ENCODE measurements at regions not wholly inside any gene's neighbourhood (a gene's known extent, or its start where the extent isn't known, plus 50 kb on each side); places are given as distances from the start of the nearest gene placed in this dataset.
A peak's percentile ranks its signal among the peaks of the same experiment; 100 is the strongest.

GRCh38 chr6:108779536-108780275 is 68.5 kb upstream of the ARMC2 start:
- no peak for DNase-seq

- no peak for DNase-seq
These were observed 67.4 kb upstream of the ARMC2 start for GRCh38 chr6:108780784-108781183.

DNA sequence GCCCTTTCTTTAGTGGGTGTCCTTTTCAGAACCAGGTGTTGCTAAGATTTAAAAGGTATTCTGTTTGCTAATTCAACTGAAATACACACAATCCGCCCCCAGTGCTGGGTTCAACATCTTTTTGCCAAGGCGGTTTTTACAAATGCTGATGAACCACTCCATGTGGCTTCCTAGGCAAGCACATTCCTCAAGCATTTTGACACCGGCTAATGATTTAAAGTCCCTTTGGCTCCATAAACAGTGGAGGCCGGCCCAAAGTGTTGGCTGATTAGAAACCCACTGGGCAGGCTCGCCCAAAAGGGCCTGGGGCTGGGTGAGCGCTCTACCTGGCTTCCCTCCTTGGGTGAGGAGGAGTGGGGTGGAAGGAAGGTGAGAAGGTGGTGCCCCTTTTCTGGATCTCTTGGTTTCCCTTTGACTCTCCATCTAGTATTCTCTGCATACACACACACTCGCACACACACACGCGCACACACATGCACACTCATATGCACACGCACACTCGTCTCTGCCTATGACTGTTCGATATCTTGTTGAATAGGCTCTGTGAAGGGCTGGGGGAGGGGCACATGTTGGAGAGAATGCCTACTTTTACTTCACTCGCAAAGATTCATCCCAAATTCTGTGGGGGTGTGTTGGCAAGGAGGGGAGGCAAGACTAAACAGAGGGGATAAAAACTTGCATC is 66.7 kb upstream of the ARMC2 start:
- no peak for DNase-seq

DNA sequence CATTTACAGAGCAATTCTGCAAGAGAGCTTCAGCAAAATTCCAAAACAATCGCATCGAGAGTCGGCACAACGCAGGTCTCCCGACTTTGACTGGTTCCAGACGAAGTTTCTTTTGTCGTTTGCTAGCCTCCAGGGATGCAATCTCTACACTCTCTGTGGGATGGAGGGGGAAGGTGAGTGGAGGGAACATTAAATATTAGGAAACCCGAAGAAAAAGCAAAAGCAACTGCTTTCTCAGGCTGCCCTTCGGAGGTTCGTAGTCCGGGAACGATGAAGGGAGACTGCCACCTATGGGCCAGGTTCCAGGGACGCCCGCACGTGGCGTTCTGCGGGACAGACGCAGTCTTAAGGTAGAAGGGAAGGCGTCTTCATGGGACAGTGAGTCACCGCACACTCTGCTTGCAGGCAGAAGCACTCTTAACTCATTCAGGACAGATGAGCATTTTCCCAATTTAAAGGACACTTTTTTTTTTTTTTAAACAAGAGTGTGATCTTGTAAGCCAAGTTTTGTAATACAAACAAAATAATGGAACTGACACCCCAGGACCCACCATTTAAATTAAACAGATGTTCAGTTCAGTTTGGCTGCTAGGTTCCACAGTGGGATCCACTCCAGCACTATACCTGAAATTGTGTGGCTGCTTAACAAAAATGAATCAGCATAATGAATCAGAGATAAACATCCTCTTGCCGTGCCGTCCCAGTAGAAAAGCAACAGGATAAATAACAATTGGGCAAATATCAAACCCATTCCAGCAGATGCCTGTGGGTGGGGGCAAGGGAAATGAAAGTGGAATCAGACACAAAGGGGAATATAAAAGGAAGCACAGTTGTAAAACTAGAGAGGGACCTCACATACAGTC is 65.8 kb upstream of the ARMC2 start:
- DNase-seq = peak; percentile 32

DNA sequence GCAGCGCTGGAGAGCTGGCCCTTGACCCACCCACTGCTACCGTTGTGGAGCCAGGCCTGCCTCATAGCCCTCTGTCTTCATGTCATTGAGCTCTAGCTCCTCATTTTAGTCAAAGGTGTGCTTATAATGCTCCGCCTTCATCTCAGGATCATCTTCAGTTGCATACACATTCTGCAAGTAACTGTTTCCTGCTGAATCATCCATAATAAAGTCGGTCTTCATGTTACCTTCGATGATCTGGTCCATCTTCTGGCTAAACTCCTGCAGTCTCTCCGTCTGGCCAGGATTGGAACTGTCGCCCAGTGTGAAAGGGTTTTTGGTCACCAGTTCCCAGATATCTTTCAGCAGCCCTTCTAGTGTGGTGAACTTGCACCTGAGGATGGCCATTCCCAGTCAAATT is 62.6 kb upstream of the ARMC2 start:
- DNase-seq = no peak

GRCh38 chr6:108788416-108788815 is 59.8 kb upstream of the ARMC2 start:
- no peak for DNase-seq

- DNase-seq = no peak
These were observed 58.7 kb upstream of the ARMC2 start for GRCh38 chr6:108789475-108789874.

GRCh38 chr6:108791700-108792099 is 56.5 kb upstream of the ARMC2 start:
- DNase-seq = no peak

DNA sequence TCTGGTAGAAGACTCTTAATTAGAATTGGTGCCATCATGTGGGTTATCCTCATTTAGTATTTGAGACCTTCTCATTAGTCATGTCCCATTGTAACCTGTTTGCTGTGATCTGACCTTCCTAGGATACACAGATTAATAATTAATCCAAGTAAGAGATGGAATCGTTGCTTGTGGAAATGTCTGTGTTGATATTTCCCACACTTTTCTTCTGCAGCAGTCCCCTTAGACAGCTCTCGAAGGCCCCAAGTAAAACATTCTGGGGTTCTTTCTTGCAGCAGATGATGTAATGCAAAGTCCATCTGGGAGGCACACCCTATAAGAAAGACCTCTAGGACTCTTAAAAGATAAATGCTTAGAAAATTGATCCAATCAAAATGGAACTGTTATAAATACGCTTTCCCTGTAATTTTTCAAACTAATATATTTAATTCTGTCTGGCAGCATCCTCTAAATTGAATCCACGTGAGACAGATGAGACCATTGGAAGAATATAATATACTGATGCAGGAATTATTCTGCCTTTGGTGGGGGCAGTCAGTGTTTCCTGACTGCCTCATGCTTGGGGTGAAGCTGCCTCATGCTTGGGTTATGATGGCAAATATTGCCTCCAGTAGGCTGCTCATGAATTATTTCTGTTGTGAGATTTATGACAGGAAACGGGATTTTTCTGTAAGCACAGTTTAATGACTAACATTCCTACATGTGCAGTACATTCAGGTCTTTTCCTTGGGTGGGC is 54.5 kb upstream of the ARMC2 start:
- DNase-seq = no peak

DNA sequence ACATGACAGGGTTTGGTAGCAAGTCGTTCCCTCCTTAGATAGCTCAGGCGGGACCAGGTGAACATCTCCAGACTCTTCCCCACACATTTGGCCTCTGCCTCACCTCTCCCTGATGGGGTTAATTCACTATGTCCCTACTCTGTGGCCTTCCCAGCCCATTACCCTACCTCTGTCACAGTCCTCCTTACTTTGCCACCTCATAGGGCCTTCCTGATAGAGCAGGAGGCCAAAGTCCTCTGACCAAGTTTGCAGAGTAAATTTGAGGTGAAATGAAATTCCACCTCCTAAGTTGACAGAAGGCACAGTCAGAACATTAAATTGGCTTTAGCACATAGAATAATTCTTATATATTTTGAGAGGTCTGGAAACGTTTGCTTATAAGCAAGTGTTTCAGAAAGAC is 53.1 kb upstream of the ARMC2 start:
- no peak for DNase-seq

DNA sequence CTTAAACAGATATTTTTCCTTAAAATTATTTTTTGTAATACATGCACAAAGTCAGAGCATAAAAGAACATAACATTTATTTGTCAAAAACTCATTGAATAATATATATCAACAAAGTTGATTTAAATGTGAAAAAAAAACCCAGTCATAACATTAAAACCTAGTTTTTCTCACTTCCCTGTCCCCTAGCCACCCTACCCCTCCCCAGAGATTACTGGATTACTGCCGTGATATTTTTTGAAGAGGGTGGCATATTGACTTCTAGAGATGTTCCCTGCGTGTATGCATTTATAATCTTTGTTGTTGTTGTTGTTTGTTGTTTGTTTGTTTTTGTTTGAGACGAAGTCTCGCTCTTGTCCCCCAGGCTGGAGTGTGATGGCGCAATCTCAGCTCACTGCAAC is 52.4 kb upstream of the ARMC2 start:
- DNase-seq = no peak

GRCh38 chr6:108796875-108797274 is 51.3 kb upstream of the ARMC2 start:
- no peak for DNase-seq

DNA sequence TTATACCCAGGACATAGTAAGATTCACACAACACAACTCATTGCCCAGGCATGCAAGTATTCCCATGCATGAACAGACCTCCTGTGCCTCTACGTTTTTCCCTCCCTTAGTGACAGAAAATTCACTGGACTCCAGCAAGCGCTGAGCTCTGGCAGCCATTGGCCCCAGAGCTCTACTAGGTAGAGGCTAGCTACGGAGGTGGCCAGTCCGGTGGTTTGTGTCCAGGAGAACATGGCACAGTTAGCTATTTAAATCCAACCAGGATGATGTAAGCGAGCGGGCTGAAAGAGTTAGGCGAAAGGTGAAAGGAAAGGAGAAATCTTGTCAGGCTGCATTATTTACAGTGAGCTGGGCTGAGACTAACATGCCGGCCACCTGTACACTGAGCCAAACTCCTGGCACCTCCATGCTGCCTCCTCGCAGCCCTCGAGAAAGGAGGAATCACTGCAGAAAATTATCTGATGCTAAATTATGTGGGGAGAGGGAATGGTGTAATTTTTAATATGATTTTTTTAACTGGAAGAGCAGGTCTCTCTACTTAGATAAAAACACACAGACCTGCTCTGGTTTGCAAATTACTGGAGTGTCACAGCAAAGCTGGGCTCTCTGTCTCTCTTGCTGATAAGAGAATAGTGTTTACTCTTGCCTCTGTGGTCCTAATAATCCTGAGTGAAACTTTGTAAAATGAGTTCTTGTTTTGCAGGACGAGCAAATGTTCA is 50.1 kb upstream of the ARMC2 start:
- no peak for DNase-seq

Measured in NCI-H748 treated with DMSO at 0.1 percent for 48 hours (cell line).